Stimulated activated CD8-positive, alpha-beta memory T cell treated with anti-CD3 and anti-CD28 coated beads, Interleukin-7, amount 100 ng/mL, for 24 hours (primary cell): ENCODE measurements at regions not wholly inside any gene's neighbourhood (a gene's known extent, or its start where the extent isn't known, plus 50 kb on each side); places are given as distances from the start of the nearest gene placed in this dataset.

Experiments
- DNase-seq: peaks from one replicate; pipeline ENCODE4 v3.0.0-alpha.2; 2020; ENCODE audit warnings: low read depth

GRCh38 chr13:111517641-111518010, 197.2 kb downstream of the TEX29 start:
- no peak for DNase-seq

GRCh38 chr13:111518161-111518792, 197.8 kb downstream of the TEX29 start:
- no peak for DNase-seq

- no peak for DNase-seq
Measured at GRCh38 chr13:111519041-111519440, 198.6 kb downstream of the TEX29 start.

GRCh38 chr13:111519490-111520170, 199.2 kb downstream of the TEX29 start:
- DNase-seq, result no peak

GRCh38 chr13:111521030-111521429, 200.6 kb downstream of the TEX29 start:
- DNase-seq, result no peak

- DNase-seq, result no peak
Measured at GRCh38 chr13:111521691-111522229, 201.3 kb downstream of the TEX29 start.

- DNase-seq, result no peak
Measured at GRCh38 chr13:111525320-111526118, 205.1 kb downstream of the TEX29 start.

GRCh38 chr13:111526922-111527321, 206.5 kb downstream of the TEX29 start:
- DNase-seq, result no peak

- no peak for DNase-seq
Measured at GRCh38 chr13:111527614-111528229, 207.3 kb downstream of the TEX29 start.

GRCh38 chr13:111528513-111528912, 208.1 kb downstream of the TEX29 start:
- no peak for DNase-seq

- DNase-seq, result no peak
Measured at GRCh38 chr13:111530137-111530870, 209.9 kb downstream of the TEX29 start.

GRCh38 chr13:111531505-111531904, 211.1 kb downstream of the TEX29 start:
- DNase-seq, result no peak

GRCh38 chr13:111532111-111532510, 211.7 kb downstream of the TEX29 start:
- no peak for DNase-seq

GRCh38 chr13:111533900-111534683, 213.7 kb downstream of the TEX29 start:
- DNase-seq, result no peak

GRCh38 chr13:111534751-111535522, 214.5 kb downstream of the TEX29 start:
- DNase-seq, result no peak

- no peak for DNase-seq
Measured at GRCh38 chr13:111535523-111535811, 215.0 kb downstream of the TEX29 start.

GRCh38 chr13:111536075-111536642, 215.7 kb downstream of the TEX29 start:
- no peak for DNase-seq

- no peak for DNase-seq
Measured at GRCh38 chr13:111537115-111537728, 216.8 kb downstream of the TEX29 start.

- DNase-seq, result no peak
Measured at GRCh38 chr13:111537843-111538499, 217.5 kb downstream of the TEX29 start.
